Fibroblast of pulmonary artery (primary cell): ENCODE measurements at regions not wholly inside any gene's neighbourhood (a gene's known extent, or its start where the extent isn't known, plus 50 kb on each side); places are given as distances from the start of the nearest gene placed in this dataset.
A peak's percentile ranks its signal among the peaks of the same experiment; 100 is the strongest.

Experiments
- DNase-seq: peaks from one replicate; pipeline ENCODE4 v3.0.0-alpha.2; 2010; ENCODE audit warnings: low read depth
- H3K4me3 ChIP-seq: replicated peaks from 2 replicates; pipeline ENCODE4 v1.5.1; 2011; ENCODE audit warnings: low read depth, mild to moderate bottlenecking, control low read depth, low read length, moderate library complexity
- TF ChIP-seq, protein P1 (sequence below): IDR thresholded peaks from 2 replicates; pipeline ENCODE4 v1.5.1; 2011; ENCODE audit warnings: mild to moderate bottlenecking, control low read depth, low read length, inconsistent platforms; ENCODE audit errors: missing control alignments

- no peak overlapping the region for H3K4me3 ChIP-seq
- TF ChIP-seq, protein P1, sequence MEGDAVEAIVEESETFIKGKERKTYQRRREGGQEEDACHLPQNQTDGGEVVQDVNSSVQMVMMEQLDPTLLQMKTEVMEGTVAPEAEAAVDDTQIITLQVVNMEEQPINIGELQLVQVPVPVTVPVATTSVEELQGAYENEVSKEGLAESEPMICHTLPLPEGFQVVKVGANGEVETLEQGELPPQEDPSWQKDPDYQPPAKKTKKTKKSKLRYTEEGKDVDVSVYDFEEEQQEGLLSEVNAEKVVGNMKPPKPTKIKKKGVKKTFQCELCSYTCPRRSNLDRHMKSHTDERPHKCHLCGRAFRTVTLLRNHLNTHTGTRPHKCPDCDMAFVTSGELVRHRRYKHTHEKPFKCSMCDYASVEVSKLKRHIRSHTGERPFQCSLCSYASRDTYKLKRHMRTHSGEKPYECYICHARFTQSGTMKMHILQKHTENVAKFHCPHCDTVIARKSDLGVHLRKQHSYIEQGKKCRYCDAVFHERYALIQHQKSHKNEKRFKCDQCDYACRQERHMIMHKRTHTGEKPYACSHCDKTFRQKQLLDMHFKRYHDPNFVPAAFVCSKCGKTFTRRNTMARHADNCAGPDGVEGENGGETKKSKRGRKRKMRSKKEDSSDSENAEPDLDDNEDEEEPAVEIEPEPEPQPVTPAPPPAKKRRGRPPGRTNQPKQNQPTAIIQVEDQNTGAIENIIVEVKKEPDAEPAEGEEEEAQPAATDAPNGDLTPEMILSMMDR: no peak
- DNase-seq: no peak
These were observed 60.1 kb upstream of the ASXL3 start for GRCh38 chr18:33517950-33518349.

DNA sequence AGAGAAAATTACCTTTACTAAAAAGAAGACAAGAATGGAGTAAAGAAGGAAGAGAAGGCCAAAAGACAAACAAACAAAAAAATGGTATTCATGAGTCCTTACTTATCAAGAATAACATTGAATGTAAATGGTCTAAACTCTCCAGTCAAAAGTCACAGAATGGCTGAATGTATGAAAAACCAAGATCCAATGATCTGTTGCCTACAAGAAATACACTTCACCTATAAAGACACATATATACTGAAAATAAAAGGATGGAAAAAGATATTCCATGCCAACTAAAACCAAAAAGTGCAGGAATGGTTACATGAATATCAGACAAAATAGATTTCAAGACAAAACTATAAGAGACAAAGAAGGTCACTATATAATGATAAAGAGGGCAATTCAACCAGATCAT is 65.0 kb upstream of the ASXL3 start:
- TF ChIP-seq, protein P1: no peak
- no peak overlapping the region for H3K4me3 ChIP-seq
- no peak for DNase-seq

DNA sequence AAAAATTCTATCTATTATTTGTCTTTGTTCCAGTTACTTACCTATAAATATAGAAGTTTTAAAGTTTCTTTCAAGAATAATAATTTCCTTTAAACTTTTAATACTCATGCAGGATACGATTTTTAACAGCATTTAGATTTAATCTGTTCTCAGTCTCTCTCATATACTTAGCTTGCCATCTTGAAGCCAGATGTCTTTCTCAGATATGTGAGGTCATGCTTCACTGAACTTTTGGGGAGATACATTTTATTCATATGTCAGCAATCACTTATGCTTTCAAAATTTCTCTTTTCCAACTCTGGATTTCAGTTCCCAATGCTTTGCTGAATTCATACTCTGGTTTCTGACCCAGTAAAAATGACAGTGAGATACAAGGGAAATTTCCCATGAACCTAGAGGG is 66.5 kb upstream of the CCDC178 start:
- DNase-seq: no peak
- TF ChIP-seq, protein P1: no peak
- H3K4me3 ChIP-seq: no peak overlapping the region

DNA sequence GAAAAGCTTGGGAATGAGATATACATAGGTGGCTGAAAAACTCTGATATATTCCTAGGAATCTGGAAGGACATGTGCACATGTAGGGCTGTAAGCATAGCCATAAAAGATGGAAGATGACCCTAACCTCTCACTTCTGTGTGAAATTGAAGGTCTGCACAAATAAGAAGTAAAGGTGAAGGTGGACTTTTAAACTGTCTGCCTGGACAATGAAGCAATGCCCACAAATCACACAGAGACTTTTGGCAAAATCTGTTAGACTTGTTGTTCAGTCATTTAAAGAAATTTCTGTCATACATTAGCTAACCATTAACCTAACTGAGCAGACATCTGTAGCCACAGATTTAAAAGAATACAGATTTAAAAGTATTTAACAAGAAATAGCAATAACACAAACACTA is 65.3 kb upstream of the CCDC178 start:
- TF ChIP-seq, protein P1: no peak
- no peak for DNase-seq
- no peak overlapping the region for H3K4me3 ChIP-seq

GRCh38 chr18:33505297-33505696 is 64.8 kb upstream of the CCDC178 start:
- TF ChIP-seq, protein P1: no peak
- no peak overlapping the region for H3K4me3 ChIP-seq
- DNase-seq: no peak

DNA sequence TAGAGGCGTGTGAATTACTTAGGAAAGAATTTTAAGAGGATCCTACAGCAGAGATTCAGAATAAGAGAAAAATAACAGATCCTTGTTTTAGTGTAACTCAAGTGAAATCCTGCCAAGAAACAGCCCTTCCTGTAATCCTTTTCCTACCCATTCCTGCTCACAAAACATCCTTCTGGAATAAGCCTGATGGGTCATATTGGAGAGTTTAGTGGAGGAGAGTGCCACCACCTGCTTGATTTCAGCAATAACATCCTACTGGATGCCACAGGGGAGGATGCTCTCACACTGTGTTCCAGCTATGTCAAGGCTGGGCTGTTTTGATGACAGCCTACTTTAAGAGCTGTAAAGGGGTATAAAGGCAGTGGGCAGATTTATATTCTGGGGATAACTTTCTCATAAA is 54.8 kb upstream of the CCDC178 start:
- no peak overlapping the region for H3K4me3 ChIP-seq
- DNase-seq: peak; percentile 68
- TF ChIP-seq, protein P1: peak; percentile 66
